ENCODE measurements at regions not wholly inside any gene's neighbourhood (a gene's known extent, or its start where the extent isn't known, plus 50 kb on each side); places are given as distances from the start of the nearest gene placed in this dataset.
A peak's percentile ranks its signal among the peaks of the same experiment; 100 is the strongest.

- Histone ChIP-seq H3K9me3 (ENCODE audit: low read depth) (no peaks in the 10 kb centered on the region), H3K4me3 (no peak overlapping the region), H3K27me3 (no peaks in the 10 kb centered on the region), H3K4me2 (no peak overlapping the region), H3K9me2 (replicated peaks; ENCODE audit: insufficient read depth) (no peaks in the 10 kb centered on the region), H3K27ac (no peak overlapping the region), H3K79me2 (no peaks in the 10 kb centered on the region), H3K36me3 (replicated peaks; ENCODE audit: insufficient read depth, low read depth) (no peaks in the 10 kb centered on the region), H3K4me1 (ENCODE audit: insufficient read depth) (peaks cover 8% of the 10 kb centered on the region), H2AFZ (no peak overlapping the region), H4K20me1 (ENCODE audit: insufficient read depth, poor library complexity, severe bottlenecking) (no peaks in the 10 kb centered on the region)
- WGBS (ENCODE audit: low lambda C conversion rate, missing lambda C conversion rate): 82% methylated on average over 9 of the region's 9 CpGs
- no peak for TF ChIP-seq EZH2 (IDR thresholded peaks at IDR 0.05; ENCODE audit: borderline replicate concordance)
- no peak for TF ChIP-seq CTCF (IDR thresholded peaks at IDR 0.05; ENCODE audit: poor library complexity)
- no peak for TF ChIP-seq EZH2phosphoT487 (IDR thresholded peaks at IDR 0.05; ENCODE audit: low read depth, severe bottlenecking, unreplicated experiment)
- no peak for DNase-seq (ENCODE audit: low spot score)
These were observed 654.8 kb upstream of the TBX3 start for GRCh38 chr12:115338566-115339294.

- Histone ChIP-seq H3K4me3 (no peak overlapping the region), H3K9me2 (replicated peaks; ENCODE audit: insufficient read depth) (no peaks in the 10 kb centered on the region), H2AFZ (no peak overlapping the region), H3K4me1 (ENCODE audit: insufficient read depth) (peaks cover 13% of the 10 kb centered on the region), H3K4me2 (no peak overlapping the region), H3K27me3 (no peaks in the 10 kb centered on the region), H3K36me3 (replicated peaks; ENCODE audit: insufficient read depth, low read depth) (no peaks in the 10 kb centered on the region), H3K27ac (no peak overlapping the region), H3K9me3 (ENCODE audit: low read depth) (no peaks in the 10 kb centered on the region), H3K79me2 (no peaks in the 10 kb centered on the region), H4K20me1 (ENCODE audit: insufficient read depth, poor library complexity, severe bottlenecking) (no peaks in the 10 kb centered on the region)
- peak; percentile 62 for DNase-seq (ENCODE audit: low spot score)
- 81% methylated on average over 12 of the region's 12 CpGs for WGBS (ENCODE audit: low lambda C conversion rate, missing lambda C conversion rate)
- TF ChIP-seq EZH2phosphoT487 (IDR thresholded peaks at IDR 0.05; ENCODE audit: low read depth, severe bottlenecking, unreplicated experiment): no peak
- no peak for TF ChIP-seq CTCF (IDR thresholded peaks at IDR 0.05; ENCODE audit: poor library complexity)
- no peak for TF ChIP-seq EZH2 (IDR thresholded peaks at IDR 0.05; ENCODE audit: borderline replicate concordance)
These were observed 653.9 kb upstream of the TBX3 start for GRCh38 chr12:115337693-115338543.

- 72% methylated on average over 3 of the region's 3 CpGs for WGBS (ENCODE audit: low lambda C conversion rate, missing lambda C conversion rate)
- H3K4me1 ChIP-seq (ENCODE audit: insufficient read depth): peaks cover 13% of the 10 kb centered on the region
- no peak for DNase-seq (ENCODE audit: low spot score)
- H2AFZ ChIP-seq: no peak overlapping the region
- no peaks in the 10 kb centered on the region for H3K9me3 ChIP-seq (ENCODE audit: low read depth)
- H3K27me3 ChIP-seq: no peaks in the 10 kb centered on the region
- TF ChIP-seq EZH2 (IDR thresholded peaks at IDR 0.05; ENCODE audit: borderline replicate concordance) (no peak), CTCF (IDR thresholded peaks at IDR 0.05; ENCODE audit: poor library complexity) (no peak), EZH2phosphoT487 (IDR thresholded peaks at IDR 0.05; ENCODE audit: low read depth, severe bottlenecking, unreplicated experiment) (no peak)
- H4K20me1 ChIP-seq (ENCODE audit: insufficient read depth, poor library complexity, severe bottlenecking): no peaks in the 10 kb centered on the region
- H3K4me2 ChIP-seq: no peak overlapping the region
- peak overlapping the region; percentile 35 for H3K27ac ChIP-seq
- H3K79me2 ChIP-seq: no peaks in the 10 kb centered on the region
- no peaks in the 10 kb centered on the region for H3K36me3 ChIP-seq (replicated peaks; ENCODE audit: insufficient read depth, low read depth)
- no peaks in the 10 kb centered on the region for H3K9me2 ChIP-seq (replicated peaks; ENCODE audit: insufficient read depth)
- no peak overlapping the region for H3K4me3 ChIP-seq
These were observed 652.5 kb upstream of the TBX3 start for GRCh38 chr12:115336506-115336905.

Data from hepatocyte (in vitro differentiated cells).